Suprapubic skin (tissue), 4 donors: ENCODE measurements at regions not wholly inside any gene's neighbourhood (a gene's known extent, or its start where the extent isn't known, plus 50 kb on each side); places are given as distances from the start of the nearest gene placed in this dataset.
"Not testable (repeated sequence)": the region's sequence is repeated elsewhere in the genome, so short reads cannot be mapped to it uniquely, and the experiment has no call there.

ENCODE experiments used
- DNase-seq, 2 donors: peaks; one replicate each; pipeline ENCODE4 v3.0.0-alpha.2; 2019; ENCODE audit warnings: low spot score in 2 of 2
- H3K27ac ChIP-seq: fragments of 200-600 bp; sonication (generic); one replicate; pipeline ENCODE4 v1.5.1; 2019
- H3K27me3 ChIP-seq: fragments of 200-600 bp; sonication (generic); one replicate; pipeline ENCODE4 v1.5.1; 2019
- H3K36me3 ChIP-seq: fragments of 200-600 bp; sonication (generic); one replicate; pipeline ENCODE4 v1.5.1; 2019
- H3K4me1 ChIP-seq: fragments of 200-600 bp; sonication (generic); one replicate; pipeline ENCODE4 v1.5.1; 2019
- H3K4me3 ChIP-seq: fragments of 200-600 bp; sonication (generic); one replicate; pipeline ENCODE4 v1.5.1; 2019; ENCODE audit warnings: mild to moderate bottlenecking
- H3K9me3 ChIP-seq: fragments of 200-600 bp; sonication (generic); one replicate; pipeline ENCODE4 v1.5.1; 2019
- EP300 ChIP-seq: sonication (generic); formaldehyde crosslinking; IDR thresholded peaks from one replicate; pipeline ENCODE4 v1.6.1; 2017; ENCODE audit warnings: antibody characterized with exemption
- POLR2A ChIP-seq, 2 donors: fragments of 450-650 bp; IDR thresholded peaks; one replicate each; pipeline ENCODE4 v1.6.1; 2017; ENCODE audit warnings: antibody characterized with exemption in 2 of 2, mild to moderate bottlenecking in 2 of 2, moderate library complexity in 2 of 2
- POLR2AphosphoS5 ChIP-seq, 3 donors: sonication (generic); formaldehyde crosslinking; IDR thresholded peaks; one replicate each; pipeline ENCODE4 v1.6.1; 2017; ENCODE audit warnings: antibody characterized with exemption in 3 of 3
- WGBS: methylation state at CpG from one replicate; pipeline ENCODE4 v1.1.5; 2018; 5-methylcytosine and 5-hydroxymethylcytosine counted together
- TF ChIP-seq, protein P1 (sequence below), 2 donors: fragments of 200-600 bp in 1 of 2; fragments of 450-650 bp in 1 of 2; sonication (generic) in 1 of 2; IDR thresholded peaks; one replicate each; pipeline ENCODE4 v1.5.1; 2016 to 2019; ENCODE audit warnings: antibody characterized with exemption in 2 of 2, mild to moderate bottlenecking in 1 of 2, moderate library complexity in 1 of 2

DNA sequence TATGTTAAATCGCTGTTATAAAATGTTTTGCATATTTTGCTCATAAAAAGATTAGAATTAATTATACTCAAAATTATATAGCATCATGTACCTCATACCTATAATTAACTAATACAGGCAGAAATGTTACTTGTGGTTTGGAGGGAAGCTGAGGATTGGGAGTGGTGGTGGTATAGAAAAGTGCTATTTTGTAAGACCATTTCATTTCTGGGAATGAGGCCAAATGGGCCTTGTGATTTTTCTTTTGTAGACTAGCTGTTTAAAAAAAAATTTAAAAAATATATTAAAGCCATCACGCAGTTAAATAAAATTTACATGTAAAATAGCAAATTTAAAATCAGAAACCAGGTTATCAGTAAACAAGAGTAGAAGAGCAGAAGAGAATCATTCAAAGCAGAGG is 560.8 kb upstream of the FAM98A start:
- DNase-seq: no peak
- H3K27ac ChIP-seq: no peak overlapping the region
- no peaks in the 10 kb centered on the region for H3K4me1 ChIP-seq
- no peaks in the 10 kb centered on the region for H3K27me3 ChIP-seq
- no peaks in the 10 kb centered on the region for H3K36me3 ChIP-seq
- H3K9me3 ChIP-seq: no peaks in the 10 kb centered on the region
- WGBS: 92% methylated on average over 2 of the region's 2 CpGs
- no peak overlapping the region for H3K4me3 ChIP-seq
- TF ChIP-seq POLR2AphosphoS5 (IDR thresholded peaks at IDR 0.05): no peak
- no peak for TF ChIP-seq EP300
- TF ChIP-seq, protein P1, sequence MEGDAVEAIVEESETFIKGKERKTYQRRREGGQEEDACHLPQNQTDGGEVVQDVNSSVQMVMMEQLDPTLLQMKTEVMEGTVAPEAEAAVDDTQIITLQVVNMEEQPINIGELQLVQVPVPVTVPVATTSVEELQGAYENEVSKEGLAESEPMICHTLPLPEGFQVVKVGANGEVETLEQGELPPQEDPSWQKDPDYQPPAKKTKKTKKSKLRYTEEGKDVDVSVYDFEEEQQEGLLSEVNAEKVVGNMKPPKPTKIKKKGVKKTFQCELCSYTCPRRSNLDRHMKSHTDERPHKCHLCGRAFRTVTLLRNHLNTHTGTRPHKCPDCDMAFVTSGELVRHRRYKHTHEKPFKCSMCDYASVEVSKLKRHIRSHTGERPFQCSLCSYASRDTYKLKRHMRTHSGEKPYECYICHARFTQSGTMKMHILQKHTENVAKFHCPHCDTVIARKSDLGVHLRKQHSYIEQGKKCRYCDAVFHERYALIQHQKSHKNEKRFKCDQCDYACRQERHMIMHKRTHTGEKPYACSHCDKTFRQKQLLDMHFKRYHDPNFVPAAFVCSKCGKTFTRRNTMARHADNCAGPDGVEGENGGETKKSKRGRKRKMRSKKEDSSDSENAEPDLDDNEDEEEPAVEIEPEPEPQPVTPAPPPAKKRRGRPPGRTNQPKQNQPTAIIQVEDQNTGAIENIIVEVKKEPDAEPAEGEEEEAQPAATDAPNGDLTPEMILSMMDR (IDR thresholded peaks at IDR 0.05): no peak
- TF ChIP-seq POLR2A (IDR thresholded peaks at IDR 0.05): no peak

DNA sequence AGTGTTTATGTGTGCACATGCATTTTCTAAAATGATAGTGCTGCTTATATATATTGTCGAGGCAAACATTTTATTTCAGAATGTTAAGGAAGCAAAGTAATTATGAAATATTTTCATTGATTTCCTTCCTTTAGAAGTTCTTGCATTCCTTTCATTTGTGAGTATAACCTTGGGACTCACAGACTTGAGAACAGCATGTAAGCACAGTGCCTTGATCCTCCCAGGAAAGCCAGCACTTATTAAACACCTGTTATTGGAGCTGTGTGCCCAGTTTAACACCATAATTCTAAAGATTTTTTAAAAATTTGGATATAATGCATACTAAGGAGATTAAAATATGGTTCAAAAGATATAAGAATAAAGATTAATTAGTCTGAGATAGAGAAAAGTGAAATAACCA is 554.4 kb upstream of the FAM98A start:
- 61% methylated on average over 1 of the region's 1 CpG for WGBS
- H3K4me3 ChIP-seq: no peak overlapping the region
- no peaks in the 10 kb centered on the region for H3K36me3 ChIP-seq
- H3K9me3 ChIP-seq: no peaks in the 10 kb centered on the region
- no peaks in the 10 kb centered on the region for H3K27me3 ChIP-seq
- DNase-seq: no peak
- no peak overlapping the region for H3K27ac ChIP-seq
- TF ChIP-seq, protein P1 (IDR thresholded peaks at IDR 0.05): no peak
- TF ChIP-seq EP300 (no peak), POLR2A (IDR thresholded peaks at IDR 0.05) (no peak), POLR2AphosphoS5 (IDR thresholded peaks at IDR 0.05) (no peak)
- no peaks in the 10 kb centered on the region for H3K4me1 ChIP-seq

DNA sequence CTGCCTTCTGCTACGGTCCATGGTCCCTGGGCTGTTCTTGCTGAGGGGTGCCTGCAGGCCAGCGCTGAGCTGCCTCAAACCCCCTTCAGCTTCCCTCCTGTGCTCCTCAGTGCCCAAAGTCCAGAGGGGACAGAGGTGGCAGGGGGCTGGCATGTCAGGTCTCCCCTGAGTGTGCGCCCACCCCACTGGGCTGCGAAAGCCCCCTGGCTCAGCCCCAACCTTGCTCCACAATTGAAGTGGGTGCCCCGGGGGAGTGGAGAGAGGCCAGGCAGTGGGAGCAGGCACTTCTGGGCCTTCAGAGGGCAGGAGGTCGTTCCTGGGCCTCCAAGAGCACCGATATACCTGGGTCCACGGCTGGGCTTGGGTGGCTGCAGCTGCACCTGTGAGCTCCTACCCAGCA is 548.7 kb upstream of the FAM98A start:
- no peak overlapping the region for H3K4me3 ChIP-seq
- H3K4me1 ChIP-seq: no peaks in the 10 kb centered on the region
- no peaks in the 10 kb centered on the region for H3K36me3 ChIP-seq
- no peak overlapping the region for H3K27ac ChIP-seq
- no peaks in the 10 kb centered on the region for H3K27me3 ChIP-seq
- 83% methylated on average over 5 of the region's 8 CpGs for WGBS
- no peaks in the 10 kb centered on the region for H3K9me3 ChIP-seq
- no peak for TF ChIP-seq POLR2A (IDR thresholded peaks at IDR 0.05)
- TF ChIP-seq EP300: no peak
- no peak for TF ChIP-seq POLR2AphosphoS5 (IDR thresholded peaks at IDR 0.05)
- TF ChIP-seq, protein P1 (IDR thresholded peaks at IDR 0.05): no peak
- no peak for DNase-seq

DNA sequence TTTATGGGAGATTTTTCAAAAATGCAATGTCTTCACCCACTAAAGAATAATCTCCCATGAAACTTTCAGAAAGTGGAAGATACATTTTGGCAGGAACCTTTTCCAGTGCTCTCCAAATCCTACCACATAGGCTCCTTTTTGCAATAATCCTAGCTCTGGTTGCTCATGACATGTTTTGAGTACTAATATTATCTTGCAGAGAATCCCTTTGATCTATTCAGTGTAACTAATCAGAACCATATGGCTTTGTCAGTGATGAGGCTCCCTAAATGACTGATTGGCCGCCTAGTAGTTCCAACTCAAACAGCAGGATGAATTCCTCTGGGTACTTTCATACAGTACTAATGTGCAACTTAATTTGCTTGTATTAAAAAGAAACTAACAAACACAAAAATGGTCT is 544.0 kb upstream of the FAM98A start:
- TF ChIP-seq, protein P1 (IDR thresholded peaks at IDR 0.05): no peak
- TF ChIP-seq POLR2AphosphoS5 (IDR thresholded peaks at IDR 0.05) (no peak), POLR2A (IDR thresholded peaks at IDR 0.05) (no peak), EP300 (no peak)
- WGBS: 52% methylated on average over 1 of the region's 1 CpG
- H3K27ac ChIP-seq: no peak overlapping the region
- no peaks in the 10 kb centered on the region for H3K36me3 ChIP-seq
- no peaks in the 10 kb centered on the region for H3K9me3 ChIP-seq
- no peaks in the 10 kb centered on the region for H3K4me1 ChIP-seq
- DNase-seq: no peak
- H3K27me3 ChIP-seq: no peaks in the 10 kb centered on the region
- H3K4me3 ChIP-seq: no peak overlapping the region

DNA sequence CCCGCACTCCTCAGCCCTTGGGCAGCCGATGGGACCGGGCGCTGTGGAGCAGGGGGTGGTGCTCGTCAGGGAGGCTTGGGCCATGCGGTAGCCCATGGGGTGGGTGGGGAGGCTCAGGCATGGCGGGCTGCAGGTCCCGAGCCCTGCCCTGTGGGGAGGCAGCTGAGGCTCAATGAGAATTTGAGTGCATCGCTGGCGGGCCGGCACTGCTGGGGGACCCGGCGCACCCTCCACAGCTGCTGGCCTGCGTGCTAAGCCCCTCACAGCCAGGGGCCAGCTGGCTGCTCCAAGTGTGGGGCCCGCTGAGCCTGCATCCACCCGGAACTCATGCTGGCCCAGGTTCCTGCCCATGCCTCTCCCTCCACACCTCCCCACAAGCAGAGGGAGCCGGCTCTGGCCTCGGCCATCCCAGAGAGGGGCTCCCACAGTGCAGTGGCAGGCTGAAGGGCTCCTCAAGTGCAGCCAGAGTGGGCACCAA is 543.5 kb upstream of the FAM98A start:
- not testable (repeated sequence) for H3K36me3 ChIP-seq, H3K9me3 ChIP-seq, H3K4me3 ChIP-seq, H3K4me1 ChIP-seq, H3K27me3 ChIP-seq, DNase-seq, H3K27ac ChIP-seq
- 92% methylated on average over 13 of the region's 18 CpGs for WGBS

DNA sequence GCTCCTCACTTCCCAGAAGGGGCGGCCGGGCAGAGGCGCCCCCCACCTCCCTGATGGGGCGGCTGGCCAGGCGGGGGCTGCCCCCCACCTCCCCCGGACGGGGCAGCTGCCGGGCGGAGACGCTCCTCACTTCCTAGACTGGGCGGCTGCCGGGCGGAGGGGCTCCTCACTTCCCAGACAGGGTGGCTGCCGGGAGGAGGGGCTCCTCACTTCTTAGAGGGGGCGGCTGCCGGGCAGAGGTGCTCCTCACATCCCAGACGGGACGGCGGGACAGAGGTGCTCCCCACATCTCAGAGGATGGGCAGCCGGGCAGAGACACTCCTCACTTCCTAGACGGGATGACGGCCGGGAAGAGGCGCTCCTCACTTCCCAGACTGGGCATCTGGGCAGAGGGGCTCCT is 534.0 kb upstream of the FAM98A start:
- not testable (repeated sequence) for H3K4me1 ChIP-seq, H3K4me3 ChIP-seq, DNase-seq, H3K27me3 ChIP-seq, H3K9me3 ChIP-seq, H3K36me3 ChIP-seq, H3K27ac ChIP-seq
- WGBS: 96% methylated on average over 5 of the region's 24 CpGs
